NB4 (cell line): ENCODE measurements at regions not wholly inside any gene's neighbourhood (a gene's known extent, or its start where the extent isn't known, plus 50 kb on each side); places are given as distances from the start of the nearest gene placed in this dataset.
A peak's percentile ranks its signal among the peaks of the same experiment; 100 is the strongest.

ENCODE experiments used
- DNase-seq: peaks from one replicate; pipeline ENCODE4 v3.0.0; 2010; ENCODE audit warnings: low read depth
- H3K4me3 ChIP-seq: one replicate; pipeline ENCODE4 v1.5.1; 2011; ENCODE audit warnings: mild to moderate bottlenecking, low read depth, low read length, moderate library complexity
- CTCF ChIP-seq: IDR thresholded peaks from one replicate; pipeline ENCODE4 v1.5.1; 2012; ENCODE audit warnings: low read depth, low read length
- MAX ChIP-seq: IDR thresholded peaks from 2 replicates; pipeline ENCODE4 v1.6.1; 2011; ENCODE audit warnings: low read depth, low read length
- MYC ChIP-seq: IDR thresholded peaks from 2 replicates; pipeline ENCODE4 v1.6.1; 2011; ENCODE audit warnings: low read depth, low read length
- POLR2A ChIP-seq: IDR thresholded peaks from 2 replicates; pipeline ENCODE4 v1.6.1; 2011; ENCODE audit warnings: mild to moderate bottlenecking; ENCODE audit not compliant: insufficient read length; ENCODE audit errors: extremely low read depth

- no peak overlapping the region for H3K4me3 ChIP-seq
- DNase-seq = no peak
- TF ChIP-seq MAX (no peak), MYC (no peak), CTCF (no peak), POLR2A (no peak)
These were observed 414.6 kb upstream of the PSMD7 start for GRCh38 chr16:73882033-73882432.

- TF ChIP-seq MAX = no peak
- TF ChIP-seq MYC = no peak
- TF ChIP-seq POLR2A = no peak
- TF ChIP-seq CTCF = no peak
- DNase-seq = no peak
- no peak overlapping the region for H3K4me3 ChIP-seq
These were observed 417.0 kb upstream of the PSMD7 start for GRCh38 chr16:73879621-73880020.

GRCh38 chr16:73878611-73879010, 418.0 kb upstream of the PSMD7 start:
- TF ChIP-seq MAX (no peak), CTCF (peak; percentile 46), MYC (no peak)
- no peak overlapping the region for H3K4me3 ChIP-seq
- peak; percentile 67 for DNase-seq

GRCh38 chr16:73877150-73877549, 419.5 kb upstream of the PSMD7 start:
- H3K4me3 ChIP-seq = no peak overlapping the region
- DNase-seq = no peak
- TF ChIP-seq MYC (no peak), MAX (no peak), POLR2A (no peak), CTCF (no peak)

DNA sequence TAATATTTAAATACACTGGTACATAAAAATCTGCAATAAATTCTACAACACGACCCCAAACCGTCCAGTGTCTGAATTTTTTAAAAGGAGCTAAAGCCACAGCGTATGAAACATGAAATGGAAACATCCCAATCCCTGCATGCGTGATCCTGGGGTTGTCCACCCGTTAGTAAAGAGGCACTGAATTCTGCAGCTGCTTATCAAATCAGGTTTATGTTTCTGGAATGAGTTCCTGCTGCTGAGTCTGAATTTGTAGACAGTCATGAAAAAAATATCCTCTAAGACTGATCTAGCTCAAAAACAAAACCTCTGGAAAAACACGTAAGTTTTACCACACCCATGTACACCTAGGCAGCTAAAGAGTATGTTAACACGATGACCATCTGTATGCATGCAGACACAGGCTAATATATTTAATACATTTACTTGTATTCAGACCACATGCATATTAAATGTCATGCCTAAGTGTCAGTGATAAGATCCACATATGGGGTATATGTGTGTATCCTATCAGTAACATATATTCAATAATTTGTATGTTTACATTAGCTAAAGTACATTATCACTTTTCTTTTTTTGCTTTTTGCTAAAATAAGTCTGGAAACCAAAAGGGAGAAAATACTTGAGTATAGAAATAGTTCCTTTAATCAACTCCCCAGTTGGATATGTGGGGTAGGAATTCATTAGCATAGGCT, 420.5 kb upstream of the PSMD7 start:
- TF ChIP-seq MYC = no peak
- H3K4me3 ChIP-seq = no peak overlapping the region
- DNase-seq = no peak

- H3K4me3 ChIP-seq = no peak overlapping the region
- no peak for TF ChIP-seq MAX
- TF ChIP-seq POLR2A = no peak
- TF ChIP-seq MYC = no peak
- no peak for TF ChIP-seq CTCF
- no peak for DNase-seq
These were observed 422.3 kb upstream of the PSMD7 start for GRCh38 chr16:73874324-73874723.
